ENCODE measurements at regions not wholly inside any gene's neighbourhood (a gene's known extent, or its start where the extent isn't known, plus 50 kb on each side); places are given as distances from the start of the nearest gene placed in this dataset.

GRCh38 chr6:41464481-41464880 lies 81.7 kb upstream of the FOXP4 start:
- intact Hi-C loops (cut with micrococcal nuclease): no loop called here
- H3K9me3 Mint-ChIP-seq: no peaks in the 10 kb centered on the region
- H3K36me3 Mint-ChIP-seq (ENCODE audit: low read depth): no peaks in the 10 kb centered on the region
- no peak overlapping the region for H3K27ac Mint-ChIP-seq
- no peak overlapping the region for H3K4me3 Mint-ChIP-seq
- peaks cover 68% of the 10 kb centered on the region for H3K27me3 Mint-ChIP-seq
- no peaks in the 10 kb centered on the region for H3K4me1 Mint-ChIP-seq
- DNase-seq: no peak

DNA sequence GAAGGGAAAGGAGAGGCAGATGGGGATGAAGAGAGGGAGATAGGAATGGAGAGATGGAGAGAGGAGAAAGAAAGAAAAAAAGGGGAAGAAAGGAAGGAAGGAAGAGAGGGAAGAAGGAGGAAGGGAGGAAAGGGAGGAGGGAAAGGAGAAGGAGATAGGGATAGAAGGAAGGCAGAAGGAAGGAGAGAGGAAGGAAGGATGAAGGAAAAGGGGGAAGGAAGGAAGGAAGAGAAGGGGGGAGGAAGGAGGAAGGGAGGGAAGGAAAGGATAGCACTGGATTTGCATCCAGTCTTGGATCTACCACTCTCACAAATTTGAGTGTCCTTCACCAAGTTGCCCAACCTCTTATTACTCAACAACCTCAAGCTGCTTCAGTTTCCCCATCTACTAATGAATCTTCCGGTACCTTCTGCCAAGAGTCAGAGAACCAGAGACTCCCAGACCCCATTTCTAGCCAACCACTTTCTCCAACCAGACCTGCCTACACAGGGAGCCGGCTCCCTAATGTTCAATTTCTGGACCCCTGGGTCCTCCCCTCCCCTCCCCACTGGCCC lies 79.7 kb upstream of the FOXP4 start:
- peaks cover 69% of the 10 kb centered on the region for H3K27me3 Mint-ChIP-seq
- no peak overlapping the region for H3K4me3 Mint-ChIP-seq
- H3K4me1 Mint-ChIP-seq: peaks cover 5% of the 10 kb centered on the region
- DNase-seq: no peak
- no peaks in the 10 kb centered on the region for H3K9me3 Mint-ChIP-seq
- H3K36me3 Mint-ChIP-seq (ENCODE audit: low read depth): no peaks in the 10 kb centered on the region
- intact Hi-C loops (cut with micrococcal nuclease): no loop called here
- no peak overlapping the region for H3K27ac Mint-ChIP-seq

DNA sequence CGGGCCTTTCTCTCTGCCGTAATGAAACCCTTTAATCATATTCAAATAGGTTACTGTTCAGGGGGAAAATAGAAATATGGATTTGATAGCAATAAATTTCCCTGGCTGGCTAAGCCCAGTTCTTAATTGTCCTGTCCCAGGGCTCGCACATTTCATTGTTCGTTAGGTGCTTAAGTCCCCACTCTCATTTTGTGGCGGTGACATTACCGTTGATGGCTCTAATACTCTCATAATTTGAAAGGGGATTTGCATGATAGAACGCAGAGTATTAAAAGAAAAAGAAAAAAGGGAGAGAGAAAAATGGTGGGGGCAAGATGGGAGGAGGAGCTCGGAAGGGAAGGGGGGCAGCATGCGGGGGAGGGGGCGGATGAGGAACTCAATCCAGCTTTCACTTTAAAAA lies 79.1 kb upstream of the FOXP4 start:
- no peak overlapping the region for H3K27ac Mint-ChIP-seq
- H3K9me3 Mint-ChIP-seq: no peaks in the 10 kb centered on the region
- H3K4me3 Mint-ChIP-seq: no peak overlapping the region
- no peak for DNase-seq
- H3K27me3 Mint-ChIP-seq: peaks cover 70% of the 10 kb centered on the region
- H3K4me1 Mint-ChIP-seq: peaks cover 5% of the 10 kb centered on the region
- no peaks in the 10 kb centered on the region for H3K36me3 Mint-ChIP-seq (ENCODE audit: low read depth)
- intact Hi-C loops (cut with micrococcal nuclease): no loop called here

GRCh38 chr6:41467627-41468404 lies 78.4 kb upstream of the FOXP4 start:
- intact Hi-C loops (cut with micrococcal nuclease): no loop called here
- Mint-ChIP-seq H3K4me1 (peaks cover 5% of the 10 kb centered on the region), H3K27ac (no peak overlapping the region), H3K9me3 (no peaks in the 10 kb centered on the region), H3K4me3 (no peak overlapping the region), H3K36me3 (ENCODE audit: low read depth) (no peaks in the 10 kb centered on the region), H3K27me3 (peaks cover 76% of the 10 kb centered on the region)
- DNase-seq: no peak

- H3K9me3 Mint-ChIP-seq: no peaks in the 10 kb centered on the region
- peak overlapping the region; percentile 60 for H3K4me3 Mint-ChIP-seq
- peaks cover 5% of the 10 kb centered on the region for H3K4me1 Mint-ChIP-seq
- DNase-seq: no peak
- H3K27me3 Mint-ChIP-seq: peaks cover 74% of the 10 kb centered on the region
- intact Hi-C loops (cut with micrococcal nuclease): no loop called here
- no peak overlapping the region for H3K27ac Mint-ChIP-seq
- no peaks in the 10 kb centered on the region for H3K36me3 Mint-ChIP-seq (ENCODE audit: low read depth)
Measured at GRCh38 chr6:41469156-41470028, 76.8 kb upstream of the FOXP4 start.

DNA sequence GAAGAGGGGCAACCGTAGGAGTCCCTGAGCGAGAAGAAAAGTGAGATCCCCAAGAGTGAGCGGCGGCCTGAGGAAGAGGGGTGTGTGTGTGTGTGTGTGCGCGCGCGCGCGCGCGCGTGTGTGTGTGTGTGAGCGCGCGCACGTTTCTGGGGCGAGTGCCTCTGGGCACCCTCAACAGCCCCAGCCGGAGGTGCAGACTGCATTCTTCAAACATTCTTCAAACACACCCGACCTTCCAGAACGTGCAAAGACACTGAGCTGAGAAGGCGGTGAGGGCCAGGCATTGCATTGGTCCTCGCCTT lies 76.2 kb upstream of the FOXP4 start:
- no peak for DNase-seq
- peaks cover 5% of the 10 kb centered on the region for H3K4me1 Mint-ChIP-seq
- peaks cover 75% of the 10 kb centered on the region for H3K27me3 Mint-ChIP-seq
- no peaks in the 10 kb centered on the region for H3K9me3 Mint-ChIP-seq
- H3K27ac Mint-ChIP-seq: no peak overlapping the region
- intact Hi-C loops (cut with micrococcal nuclease): no loop called here
- peak overlapping the region; percentile 60 for H3K4me3 Mint-ChIP-seq
- no peaks in the 10 kb centered on the region for H3K36me3 Mint-ChIP-seq (ENCODE audit: low read depth)

DNA sequence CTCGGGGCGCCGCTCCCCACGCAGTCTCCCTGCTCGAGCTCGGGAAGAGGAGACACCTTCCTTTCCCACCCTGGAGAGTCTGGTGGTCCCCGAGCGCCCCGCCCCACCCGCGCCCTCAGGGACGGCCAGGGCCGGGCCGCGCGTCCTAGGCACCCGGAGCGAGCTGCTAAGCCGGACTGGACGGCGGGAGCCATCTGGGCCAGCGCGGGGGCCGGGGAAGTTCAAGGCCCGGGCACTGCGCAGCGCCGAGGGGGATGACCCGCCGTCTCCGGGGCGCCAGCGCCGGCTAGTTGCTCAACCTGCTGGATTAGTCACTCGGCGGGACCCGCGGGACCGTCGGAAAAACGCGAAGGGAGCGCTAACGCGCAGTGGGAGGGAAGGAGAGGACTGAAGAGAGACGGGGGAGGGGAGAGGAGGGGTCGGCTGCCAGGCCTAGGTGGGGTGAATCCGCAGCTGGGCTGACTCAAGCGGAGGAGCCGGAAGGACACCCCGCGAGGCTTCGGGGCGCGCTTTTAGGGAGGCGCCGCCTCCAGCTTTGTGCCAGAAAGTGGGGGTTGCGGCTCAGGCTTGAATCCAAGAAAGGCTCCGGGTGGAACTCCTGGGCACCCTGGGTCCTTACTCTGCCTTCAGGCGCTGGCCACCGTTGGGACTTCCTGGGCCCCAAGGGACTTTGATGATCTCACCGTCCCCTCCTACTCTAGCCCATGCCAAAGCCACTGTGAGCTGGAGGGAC lies 75.7 kb upstream of the FOXP4 start:
- Mint-ChIP-seq H3K9me3 (no peaks in the 10 kb centered on the region), H3K4me1 (peaks cover 5% of the 10 kb centered on the region), H3K4me3 (no peak overlapping the region), H3K36me3 (ENCODE audit: low read depth) (no peaks in the 10 kb centered on the region), H3K27me3 (peaks cover 75% of the 10 kb centered on the region), H3K27ac (no peak overlapping the region)
- DNase-seq: no peak
- intact Hi-C loops (cut with micrococcal nuclease): no loop called here

DNA sequence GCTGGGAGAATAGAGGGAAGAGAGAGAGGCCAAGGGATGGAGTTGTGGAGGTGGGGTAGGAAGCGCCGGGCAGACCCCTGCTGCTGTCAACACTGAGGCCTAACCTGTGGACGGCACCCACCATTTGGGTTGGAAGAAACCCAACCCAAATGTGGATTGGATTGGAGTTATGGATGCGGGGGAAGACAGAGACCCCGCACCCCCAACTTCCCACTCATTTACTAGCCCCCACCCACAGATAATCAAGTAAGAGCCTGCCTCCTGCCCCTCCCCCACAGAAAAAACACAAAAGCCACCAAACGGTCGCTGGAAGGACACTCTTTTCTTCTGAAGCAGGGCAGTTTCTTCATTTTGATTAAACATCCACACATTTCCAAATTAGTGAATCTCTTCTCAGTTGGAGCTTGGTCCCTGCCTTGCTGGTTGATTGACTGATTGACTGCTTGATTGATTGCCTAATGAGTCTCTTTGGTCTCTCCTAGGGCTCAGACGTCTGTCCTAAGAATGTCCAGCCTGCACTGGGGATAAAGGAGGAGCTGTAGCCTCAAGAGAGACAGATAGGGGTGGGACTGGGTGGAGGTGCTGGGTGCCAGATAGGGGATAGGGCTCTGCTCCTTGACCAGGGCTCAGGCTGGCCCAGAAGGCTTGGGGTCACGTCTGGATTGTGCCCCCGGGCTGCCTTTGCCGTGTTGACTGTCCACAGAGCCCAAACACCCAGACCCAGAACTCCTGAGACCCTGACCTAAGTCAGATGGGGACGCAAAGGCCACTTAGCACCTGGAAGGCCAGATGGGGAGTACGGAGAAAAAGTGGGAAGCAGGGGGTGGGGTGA lies 74.9 kb upstream of the FOXP4 start:
- peaks cover 71% of the 10 kb centered on the region for H3K27me3 Mint-ChIP-seq
- intact Hi-C loops (cut with micrococcal nuclease): no loop called here
- H3K36me3 Mint-ChIP-seq (ENCODE audit: low read depth): no peaks in the 10 kb centered on the region
- H3K4me3 Mint-ChIP-seq: no peak overlapping the region
- no peaks in the 10 kb centered on the region for H3K9me3 Mint-ChIP-seq
- H3K27ac Mint-ChIP-seq: no peak overlapping the region
- DNase-seq: no peak
- peaks cover 5% of the 10 kb centered on the region for H3K4me1 Mint-ChIP-seq

DNA sequence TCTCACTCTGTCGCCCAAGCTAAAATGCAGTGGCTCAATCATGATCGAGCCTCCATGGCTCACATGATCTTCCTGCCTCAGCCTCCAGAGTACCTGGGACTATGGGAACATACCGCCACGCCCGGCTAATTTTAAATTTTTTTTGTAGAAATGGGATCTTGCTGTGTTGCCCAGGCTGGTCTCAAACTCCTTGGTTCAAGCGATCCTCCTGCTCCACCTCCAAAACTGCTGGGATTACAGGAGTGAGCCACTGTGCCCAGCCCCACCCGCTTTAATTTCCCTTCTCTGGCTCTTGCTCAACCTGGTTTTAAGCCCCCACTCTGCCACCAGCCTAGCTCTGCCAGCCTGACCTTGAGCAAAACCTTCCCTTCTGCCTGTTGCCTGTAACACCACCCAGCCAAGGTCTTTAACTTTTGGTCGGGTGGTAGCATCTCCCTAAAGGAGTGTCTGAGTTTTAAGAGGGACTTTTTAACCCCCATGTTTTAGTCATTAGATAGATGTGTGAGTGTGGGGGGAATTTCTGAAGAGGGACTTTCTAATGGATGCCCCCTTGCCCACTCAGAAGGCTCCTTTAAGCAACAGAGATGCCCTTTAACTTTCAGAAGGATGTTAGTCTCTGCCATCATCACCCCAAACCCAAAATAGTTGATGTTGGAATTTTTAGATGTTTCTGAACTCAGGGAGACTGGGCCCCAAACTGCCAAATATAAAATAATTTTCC lies 71.8 kb upstream of the FOXP4 start:
- Mint-ChIP-seq H3K27ac (no peak overlapping the region), H3K4me1 (peaks cover 5% of the 10 kb centered on the region), H3K9me3 (no peaks in the 10 kb centered on the region), H3K4me3 (no peak overlapping the region), H3K36me3 (ENCODE audit: low read depth) (no peaks in the 10 kb centered on the region), H3K27me3 (peaks cover 65% of the 10 kb centered on the region)
- intact Hi-C loops (cut with micrococcal nuclease): no loop called here
- DNase-seq: no peak

DNA sequence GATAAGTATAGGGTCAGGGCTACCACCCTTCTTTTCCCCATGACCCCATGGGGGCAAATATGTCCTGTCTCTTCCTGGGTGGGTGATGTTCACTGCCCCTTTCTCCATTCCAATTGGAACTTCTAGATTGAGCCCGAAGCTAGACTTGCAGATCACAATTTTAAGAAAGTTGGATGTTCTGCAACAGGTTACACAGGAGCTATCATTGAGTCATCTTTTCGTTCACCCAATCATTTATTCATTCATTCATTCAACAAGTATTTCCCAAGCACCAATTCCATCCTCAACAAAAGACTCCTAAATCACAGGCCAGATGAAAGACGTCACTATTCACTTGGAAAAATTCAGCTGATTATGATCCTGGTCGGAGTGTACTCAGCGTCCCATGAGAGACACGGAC lies 71.0 kb upstream of the FOXP4 start:
- Mint-ChIP-seq H3K4me1 (no peaks in the 10 kb centered on the region), H3K27me3 (peaks cover 57% of the 10 kb centered on the region), H3K36me3 (ENCODE audit: low read depth) (no peaks in the 10 kb centered on the region), H3K27ac (no peak overlapping the region), H3K9me3 (no peaks in the 10 kb centered on the region), H3K4me3 (no peak overlapping the region)
- intact Hi-C loops (cut with micrococcal nuclease): no loop called here
- no peak for DNase-seq

DNA sequence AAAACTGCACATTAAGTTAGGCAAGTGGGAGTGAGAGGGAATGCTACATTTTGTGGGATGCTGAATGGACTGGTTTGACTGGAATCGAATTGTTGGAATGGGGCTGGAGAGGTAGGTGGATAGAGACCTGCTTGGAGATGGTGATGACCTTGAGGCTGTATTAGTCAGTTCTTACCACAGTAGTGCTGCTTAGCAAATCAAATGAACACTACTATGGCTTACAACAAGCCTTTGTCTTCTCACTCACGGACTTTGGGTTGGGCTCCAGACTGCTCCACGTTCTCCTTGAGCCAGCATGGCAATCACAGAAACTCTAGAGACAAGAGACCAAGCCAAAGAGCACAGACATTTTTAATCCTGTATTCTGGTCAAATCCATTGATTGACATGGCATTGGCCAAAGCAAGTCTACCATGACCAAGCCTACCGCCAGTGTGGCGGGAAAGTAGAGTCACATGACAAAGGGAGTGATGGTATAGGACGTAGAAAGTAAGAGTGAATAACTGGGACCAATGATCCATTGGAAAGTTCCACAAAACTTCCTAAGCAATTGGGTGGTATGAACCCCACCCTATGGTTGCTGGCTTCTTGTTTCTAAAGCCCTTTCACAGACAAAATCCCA lies 70.3 kb upstream of the FOXP4 start:
- Mint-ChIP-seq H3K36me3 (ENCODE audit: low read depth) (no peaks in the 10 kb centered on the region), H3K9me3 (no peaks in the 10 kb centered on the region), H3K4me1 (no peaks in the 10 kb centered on the region), H3K4me3 (no peak overlapping the region), H3K27me3 (peaks cover 54% of the 10 kb centered on the region), H3K27ac (no peak overlapping the region)
- intact Hi-C loops (cut with micrococcal nuclease): no loop called here
- no peak for DNase-seq

DNA sequence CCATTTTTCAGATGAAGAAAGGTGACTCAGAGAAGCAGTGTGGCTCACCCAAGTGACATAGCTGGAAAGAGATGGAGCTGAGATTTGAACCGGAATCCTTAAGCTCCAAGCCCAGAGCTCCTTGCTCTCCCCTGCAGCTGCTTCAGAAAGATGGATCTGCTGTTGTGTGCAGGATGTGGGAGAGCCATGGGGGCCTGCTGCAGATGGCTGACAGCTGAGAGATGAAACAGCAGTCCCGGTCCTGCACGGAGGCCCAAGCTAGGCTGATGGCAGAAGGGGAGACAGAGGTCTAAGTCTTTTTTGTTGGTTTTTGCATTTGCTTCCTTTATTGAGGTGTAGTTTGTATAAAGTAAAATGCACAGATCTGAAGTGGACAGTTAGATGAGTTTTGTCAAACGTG lies 69.8 kb upstream of the FOXP4 start:
- Mint-ChIP-seq H3K27me3 (peaks cover 53% of the 10 kb centered on the region), H3K9me3 (no peaks in the 10 kb centered on the region), H3K4me3 (no peak overlapping the region), H3K36me3 (ENCODE audit: low read depth) (no peaks in the 10 kb centered on the region), H3K4me1 (no peaks in the 10 kb centered on the region), H3K27ac (no peak overlapping the region)
- DNase-seq: no peak
- intact Hi-C loops (cut with micrococcal nuclease): no loop called here
